ENCODE measurements at regions not wholly inside any gene's neighbourhood (a gene's known extent, or its start where the extent isn't known, plus 50 kb on each side); places are given as distances from the start of the nearest gene placed in this dataset.

DNA sequence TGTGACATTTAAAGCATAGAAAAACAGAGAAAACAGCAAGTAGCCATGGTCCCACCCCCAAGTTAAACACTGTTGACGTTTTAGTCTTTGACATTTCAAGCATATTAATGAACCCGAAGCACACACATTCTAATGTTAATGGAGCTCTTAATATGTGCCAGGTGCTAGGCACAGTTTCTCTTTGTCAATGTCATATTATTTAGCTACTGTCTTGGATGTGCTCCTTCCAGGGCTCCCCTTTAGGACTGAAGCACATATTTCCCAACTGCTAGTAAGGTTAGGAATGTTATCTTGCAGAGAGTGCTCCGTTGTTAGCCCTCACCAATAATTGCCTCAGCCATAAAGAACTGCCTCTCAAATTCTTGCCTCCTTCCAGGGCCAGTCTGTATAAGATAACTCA is 716.6 kb upstream of the TENM4 start:
- DNase-seq (ENCODE audit: low spot score) = no peak

DNA sequence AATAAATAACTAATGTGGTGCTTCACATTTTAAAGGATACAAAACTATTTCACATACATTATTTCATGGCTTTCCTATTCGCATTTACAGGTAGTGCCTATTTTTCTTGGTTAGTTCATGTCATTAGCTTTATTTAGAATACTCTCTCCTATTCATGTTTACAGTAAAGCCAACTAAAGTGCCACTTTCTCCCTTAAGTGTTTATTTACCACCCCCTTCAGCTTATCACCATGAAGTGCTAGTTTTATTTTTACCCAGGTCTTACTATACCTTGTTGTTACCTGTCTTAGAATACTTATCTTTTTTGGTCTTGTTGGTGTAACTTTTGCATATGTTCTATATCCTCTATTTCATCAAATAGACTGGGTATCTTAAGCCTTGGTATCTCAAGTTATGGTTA is 715.2 kb upstream of the TENM4 start:
- DNase-seq (ENCODE audit: low spot score) = no peak

DNA sequence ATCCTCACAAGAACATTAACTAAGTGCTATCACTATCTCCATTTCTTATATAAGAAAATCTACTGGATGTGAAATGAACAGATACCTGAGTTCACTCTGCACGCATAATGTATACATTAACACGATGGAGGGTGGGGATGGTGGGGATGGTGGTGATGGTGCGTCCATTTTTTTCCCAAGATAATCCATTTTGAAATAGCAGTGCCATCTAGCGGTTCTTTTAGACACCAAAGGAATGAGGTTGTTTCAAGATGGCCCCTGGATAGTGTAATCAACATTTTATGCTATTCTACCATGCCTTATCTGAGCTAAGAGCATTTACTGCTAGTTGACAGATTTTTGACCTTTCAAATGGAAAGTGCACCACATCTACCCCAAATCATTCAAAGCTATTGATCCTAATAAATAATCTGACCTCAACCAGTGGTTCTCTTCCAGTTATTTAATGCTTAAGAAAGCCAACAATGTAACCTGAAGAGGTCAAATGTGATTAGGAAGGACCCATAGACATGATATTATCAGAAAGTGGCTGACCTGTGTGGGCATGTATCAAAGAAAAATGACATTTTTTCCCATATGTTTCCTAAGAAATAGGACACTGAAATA is 714.7 kb upstream of the TENM4 start:
- DNase-seq (ENCODE audit: low spot score) = no peak

DNA sequence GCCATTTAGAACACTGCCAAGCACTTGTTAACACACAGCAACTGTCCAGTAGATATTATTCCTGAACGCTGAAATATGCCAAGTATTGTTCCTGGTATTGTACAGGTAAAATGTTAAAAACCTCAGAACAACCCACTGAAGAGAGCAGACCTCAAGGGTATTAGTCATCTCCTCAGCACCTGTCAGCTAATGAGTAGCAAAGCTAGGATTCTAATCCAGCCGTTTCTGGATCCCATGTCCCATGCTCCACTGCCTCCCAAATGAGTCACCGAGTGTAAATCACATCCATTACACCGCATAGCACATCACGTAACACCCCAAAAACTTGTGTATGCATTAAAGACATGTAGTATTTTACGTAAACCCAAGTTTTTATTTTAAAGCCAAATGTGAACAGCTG is 705.4 kb upstream of the TENM4 start:
- DNase-seq (ENCODE audit: low spot score) = no peak

DNA sequence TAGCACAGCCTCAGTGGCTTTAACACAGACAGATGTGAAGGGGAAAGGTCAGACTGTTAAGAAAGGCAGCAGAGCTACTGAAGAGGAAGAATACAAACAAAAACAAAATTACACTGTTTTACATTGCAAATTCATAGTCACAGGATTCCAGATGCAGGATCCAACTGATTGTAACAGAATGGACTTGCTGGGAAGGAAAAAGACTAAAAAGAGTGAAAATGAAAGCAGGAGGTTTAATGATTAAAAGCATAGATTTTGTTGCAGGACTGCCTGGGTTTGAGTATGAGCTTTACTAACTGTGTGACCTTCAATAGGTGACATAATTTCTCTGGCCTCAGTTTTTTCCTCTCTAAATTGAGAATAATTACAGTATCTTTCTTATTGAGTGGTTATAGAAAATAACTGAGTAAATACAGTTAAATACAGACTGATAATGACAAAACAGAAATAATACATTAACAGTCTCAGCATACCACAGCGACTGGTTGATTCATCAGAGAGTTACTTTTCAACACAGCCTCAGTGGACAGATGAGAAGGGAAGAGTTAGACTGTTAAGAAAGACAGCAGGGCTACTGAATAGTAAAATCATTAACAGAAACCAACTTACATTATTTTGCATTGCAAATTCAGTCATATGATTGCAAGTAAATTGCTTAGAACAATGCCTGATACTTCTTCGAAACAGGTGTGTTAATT is 704.2 kb upstream of the TENM4 start:
- DNase-seq (ENCODE audit: low spot score) = no peak

DNA sequence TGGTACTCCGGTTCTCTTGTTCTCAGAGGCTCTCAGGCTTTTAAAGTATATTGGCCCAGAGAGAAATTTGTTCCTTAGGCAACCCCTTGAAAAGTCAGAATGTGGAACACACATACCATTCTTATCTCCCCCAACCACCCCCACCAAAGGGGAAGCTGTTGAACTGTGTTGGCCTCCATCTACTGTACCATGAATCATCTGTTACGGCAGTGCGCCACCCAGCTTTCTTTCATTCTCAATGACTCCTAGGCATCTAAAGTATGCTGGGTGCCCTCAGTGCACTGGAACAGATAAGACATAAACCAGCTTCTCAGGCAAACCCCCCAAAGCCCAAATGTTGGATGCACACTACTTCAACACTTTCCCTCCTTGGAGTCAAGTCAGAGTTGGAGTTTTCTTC is 696.2 kb upstream of the TENM4 start:
- DNase-seq (ENCODE audit: low spot score) = no peak

DNA sequence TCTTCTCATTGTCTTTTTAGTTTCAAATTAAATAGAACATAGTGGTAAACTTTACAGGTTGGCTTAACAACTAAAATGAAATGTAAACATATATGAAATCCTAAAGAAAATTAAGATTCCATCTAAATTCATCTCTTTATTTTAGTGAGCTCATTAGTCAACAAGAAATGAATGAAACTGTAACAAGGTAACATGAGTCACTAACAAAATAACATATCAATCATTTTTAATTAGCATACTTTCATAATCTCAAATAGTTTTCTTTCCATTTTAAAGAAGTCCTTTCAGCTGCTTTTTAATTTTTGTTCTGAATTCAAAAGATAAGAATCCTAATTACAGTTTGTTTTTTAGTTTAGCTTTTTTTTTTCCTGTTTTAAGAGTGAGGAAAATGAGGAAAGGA is 688.6 kb upstream of the TENM4 start:
- DNase-seq (ENCODE audit: low spot score) = no peak

DNA sequence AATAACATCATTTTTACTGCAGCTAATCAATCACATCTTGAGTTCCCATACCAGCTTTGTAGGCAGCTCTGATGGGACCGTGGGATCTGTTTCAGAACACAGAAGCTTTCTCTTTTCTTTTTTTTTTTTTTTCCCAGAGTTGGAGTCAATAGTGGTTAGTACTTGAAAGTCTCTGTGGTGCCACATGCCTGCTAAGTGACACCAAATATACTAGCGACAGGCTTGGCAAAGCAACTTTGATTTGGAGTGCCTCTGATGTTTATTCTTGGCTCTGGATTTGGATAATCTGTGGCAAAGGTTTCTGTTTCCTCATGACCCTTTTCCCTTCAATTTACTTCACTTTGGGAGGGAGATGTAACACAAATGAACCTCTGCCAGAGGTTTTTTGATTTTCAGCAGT is 681.4 kb upstream of the TENM4 start:
- DNase-seq (ENCODE audit: low spot score) = no peak

DNA sequence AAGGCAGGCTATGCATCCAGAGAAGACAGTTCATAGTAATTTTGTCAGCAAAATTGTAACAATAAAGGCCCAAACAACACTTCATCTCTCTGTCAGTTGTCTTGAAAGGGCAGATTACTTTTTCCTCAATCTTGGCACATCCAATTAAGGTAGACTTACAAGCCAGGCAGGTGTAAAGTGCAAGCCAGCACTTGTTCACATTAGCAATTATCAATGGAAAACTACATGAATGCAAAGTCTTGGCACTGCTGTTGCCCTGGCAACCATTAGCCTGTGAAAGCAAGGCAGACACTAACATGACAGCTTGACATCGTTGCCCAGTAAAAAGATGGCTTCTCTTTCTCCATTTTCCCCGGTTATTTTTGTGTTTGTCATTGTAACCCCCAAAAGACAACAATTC is 677.2 kb upstream of the TENM4 start:
- DNase-seq (ENCODE audit: low spot score) = no peak

DNA sequence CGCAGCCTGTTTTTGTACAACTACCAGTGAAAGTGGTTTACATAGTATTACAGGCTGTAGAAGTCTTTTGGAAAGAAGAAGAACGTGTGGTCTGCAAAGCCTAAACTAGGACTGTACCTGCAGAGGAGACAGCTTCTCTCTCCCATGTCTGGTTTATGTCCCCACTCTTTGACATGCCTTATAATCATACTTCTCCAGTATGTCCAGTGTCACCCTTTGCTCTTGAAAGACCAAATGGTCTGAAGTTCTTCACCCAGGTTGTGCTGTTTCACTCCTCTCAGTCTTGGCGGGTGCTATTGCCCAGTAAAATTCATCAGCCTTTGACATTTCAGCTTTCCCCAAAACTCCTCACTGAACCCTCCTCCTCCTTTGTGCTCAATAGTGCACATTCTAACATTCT is 676.0 kb upstream of the TENM4 start:
- DNase-seq (ENCODE audit: low spot score) = no peak

DNA sequence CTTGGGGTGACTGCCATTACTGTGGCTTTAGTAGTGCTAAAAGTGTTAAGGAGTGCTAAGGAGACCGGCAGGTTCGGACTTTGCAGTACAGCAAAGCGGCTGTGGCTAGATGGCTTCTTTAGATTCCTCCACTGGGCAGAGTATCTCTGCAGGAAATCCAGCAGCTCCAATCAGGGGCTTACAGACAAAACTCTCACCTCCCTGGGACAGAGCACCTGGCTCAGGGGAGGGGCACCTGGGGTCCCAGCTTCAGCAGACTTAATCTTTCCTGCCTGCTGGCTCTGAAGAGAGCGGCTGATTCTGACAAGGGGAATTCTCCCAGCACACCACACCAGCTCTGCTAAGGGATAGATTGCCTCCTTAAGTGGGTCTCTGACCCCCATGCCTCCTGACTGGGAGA is 668.8 kb upstream of the TENM4 start:
- DNase-seq (ENCODE audit: low spot score) = no peak

DNA sequence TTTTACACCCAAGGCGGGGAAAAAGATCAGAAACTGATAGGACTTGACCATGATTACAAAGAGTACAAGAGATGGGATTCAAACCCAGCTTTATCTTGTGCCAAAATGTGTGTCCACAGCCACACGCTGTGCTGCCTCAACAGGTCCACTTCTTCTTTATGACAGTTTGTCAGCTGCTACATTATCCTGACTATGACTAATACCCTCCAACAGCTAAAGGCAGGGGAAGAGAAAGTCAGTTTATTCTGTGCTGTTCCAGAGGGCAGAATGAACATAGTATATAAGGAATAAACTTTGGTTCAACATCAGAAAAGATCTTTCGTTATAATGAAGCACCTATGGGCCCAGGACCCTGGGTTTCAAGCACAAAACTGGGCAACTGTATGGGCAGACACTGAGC is 668.2 kb upstream of the TENM4 start:
- no peak for DNase-seq (ENCODE audit: low spot score)

DNA sequence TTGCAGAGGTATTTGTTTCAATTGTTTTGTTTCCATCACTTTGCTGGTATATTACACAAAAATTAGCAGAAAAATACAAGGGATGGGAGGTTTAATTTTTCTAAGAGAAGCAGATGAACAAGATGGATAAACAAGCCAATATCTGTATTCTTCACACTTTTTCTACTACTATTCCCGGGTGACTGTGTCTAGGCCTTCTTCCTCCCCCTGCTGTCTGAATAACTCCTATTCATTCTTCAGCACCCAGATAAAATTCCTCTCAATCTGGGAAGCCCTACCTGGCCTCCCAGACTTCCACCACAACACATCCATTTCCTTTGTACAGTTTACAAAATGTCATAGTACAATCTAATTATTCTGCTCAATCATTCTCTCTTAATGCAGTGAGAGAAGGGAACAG is 666.6 kb upstream of the TENM4 start:
- no peak for DNase-seq (ENCODE audit: low spot score)

DNA sequence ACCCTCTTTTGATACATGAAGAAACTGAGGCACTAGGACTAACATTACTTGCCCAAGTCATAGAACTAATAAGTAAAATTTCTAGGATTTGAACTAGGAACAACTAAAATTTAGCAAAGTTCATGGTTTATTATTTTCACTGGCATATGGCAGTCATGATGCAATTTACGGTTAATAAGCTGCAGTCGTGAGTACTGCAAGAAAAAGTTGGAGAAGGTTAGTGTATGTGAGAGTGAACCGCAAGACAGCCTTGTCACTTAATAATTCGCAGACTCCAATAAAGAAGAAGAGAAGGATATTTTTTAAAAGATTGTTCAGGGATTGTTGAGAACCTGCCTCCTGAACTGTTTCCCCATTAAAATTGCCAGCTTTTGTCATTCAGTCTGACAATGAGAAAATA is 663.4 kb upstream of the TENM4 start:
- no peak for DNase-seq (ENCODE audit: low spot score)

DNA sequence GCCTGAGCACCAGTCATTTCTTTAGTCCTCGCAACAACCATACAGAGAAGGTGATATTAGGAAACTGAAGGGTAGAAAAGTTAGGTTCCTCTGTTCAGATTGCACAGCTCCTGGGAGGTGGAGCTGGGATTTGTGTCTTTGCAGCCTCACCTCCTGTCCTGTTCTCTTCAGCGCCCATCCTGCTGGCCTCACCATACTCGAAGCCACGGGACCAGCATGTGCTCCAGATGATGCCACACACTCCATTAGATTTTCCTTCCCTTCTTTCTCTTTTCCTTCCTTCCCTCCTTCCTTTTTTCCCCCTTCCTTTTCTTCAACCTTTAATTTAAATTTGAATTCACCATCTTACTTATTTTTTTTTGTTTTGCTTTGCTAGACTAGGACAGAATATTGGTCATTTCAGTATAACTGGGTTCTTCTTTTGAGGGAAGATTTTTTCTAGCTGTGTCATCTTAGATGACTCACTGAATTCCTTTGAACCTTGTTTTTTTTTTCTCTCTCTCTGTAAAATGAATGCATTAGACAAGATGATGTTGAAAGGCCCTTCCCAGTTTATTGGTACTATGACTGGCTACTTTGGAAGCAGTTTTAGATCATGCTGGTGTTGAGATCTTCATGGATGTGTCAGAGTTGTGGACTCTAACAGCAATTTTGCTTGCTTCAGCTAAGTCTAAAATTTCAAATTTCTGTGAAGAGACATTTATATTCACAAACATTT is 662.5 kb upstream of the TENM4 start:
- no peak for DNase-seq (ENCODE audit: low spot score)

DNA sequence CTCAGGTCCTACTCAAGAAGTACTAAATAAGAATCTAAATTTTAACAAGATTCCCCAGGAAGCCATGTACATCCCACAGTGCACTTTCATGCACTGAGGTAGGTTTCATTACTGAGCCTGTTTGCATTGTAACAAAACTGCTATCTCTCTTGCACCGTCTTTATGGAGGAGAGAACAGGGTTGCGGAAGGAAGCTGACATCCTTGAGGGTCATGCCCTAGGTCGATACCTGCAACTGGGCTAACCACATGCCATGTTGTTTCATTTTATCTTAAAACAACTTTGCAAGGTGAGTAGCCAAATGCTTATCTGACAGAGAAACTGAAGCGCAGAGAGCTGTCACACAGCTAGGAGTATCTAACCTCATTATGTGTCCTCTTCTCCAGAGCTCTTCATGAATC is 656.3 kb upstream of the TENM4 start:
- no peak for DNase-seq (ENCODE audit: low spot score)

DNA sequence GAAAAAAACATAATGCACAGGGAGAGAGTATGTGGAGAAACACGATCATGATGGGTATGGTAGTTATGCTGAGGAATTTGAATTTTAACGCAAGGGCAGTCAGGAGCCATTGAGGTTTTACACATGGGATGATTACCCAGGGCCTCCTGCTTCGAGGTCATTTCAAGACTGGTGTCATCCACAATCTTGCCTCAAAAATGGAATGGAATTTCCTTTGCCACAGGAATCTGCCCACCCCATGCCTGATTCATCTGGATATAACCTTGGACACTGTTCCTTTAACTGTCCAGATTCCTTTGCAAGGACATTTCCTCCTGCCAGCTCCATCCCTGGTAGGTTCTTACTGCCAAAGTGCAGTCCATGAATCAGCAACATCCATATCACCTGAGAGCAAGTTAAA is 655.9 kb upstream of the TENM4 start:
- DNase-seq (ENCODE audit: low spot score) = no peak

DNA sequence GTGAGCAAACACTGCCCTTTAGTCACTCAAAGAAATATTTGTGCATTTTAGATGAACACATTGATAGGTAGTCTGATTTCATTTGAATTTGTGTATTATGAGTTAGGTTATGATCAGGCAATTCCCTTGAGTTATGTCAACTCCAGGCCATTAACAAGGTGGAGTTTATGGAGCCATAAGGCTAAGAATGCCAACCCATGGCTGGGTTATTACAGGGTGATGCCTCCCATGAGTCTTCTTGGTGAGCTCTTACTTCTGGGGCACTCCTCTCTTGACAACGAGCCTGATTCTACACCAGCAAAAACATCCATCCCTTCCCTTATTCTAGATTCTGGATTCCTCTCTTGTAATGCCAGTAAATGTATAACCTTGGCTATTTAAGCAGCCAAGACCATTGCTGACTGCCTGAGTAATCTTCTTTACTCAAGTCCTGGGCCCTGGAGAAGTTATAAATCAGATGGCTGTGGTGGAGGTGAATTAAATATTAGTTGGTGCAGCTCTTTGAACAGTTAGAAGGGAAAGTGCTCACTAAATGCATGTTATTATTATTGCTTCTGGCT is 645.7 kb upstream of the TENM4 start:
- no peak for DNase-seq (ENCODE audit: low spot score)

DNA sequence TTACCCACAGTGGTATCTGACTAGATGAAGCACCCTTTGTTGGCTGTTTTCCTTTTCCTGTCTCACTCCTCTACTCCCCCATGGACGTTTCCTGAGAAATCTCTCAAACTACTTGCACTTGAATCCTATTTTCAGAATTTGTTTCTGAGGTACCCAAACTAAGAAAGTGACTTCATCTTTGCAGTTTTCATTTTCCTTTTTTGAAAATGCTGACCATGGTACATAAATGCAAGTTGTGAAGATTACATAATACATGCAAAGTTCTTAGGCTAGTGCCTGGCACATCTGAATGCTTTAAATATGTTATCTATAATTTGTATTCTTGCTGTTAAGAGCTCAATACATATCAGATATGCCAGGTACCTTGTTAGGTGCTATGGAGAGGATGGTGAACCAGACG is 644.7 kb upstream of the TENM4 start:
- DNase-seq (ENCODE audit: low spot score) = no peak

DNA sequence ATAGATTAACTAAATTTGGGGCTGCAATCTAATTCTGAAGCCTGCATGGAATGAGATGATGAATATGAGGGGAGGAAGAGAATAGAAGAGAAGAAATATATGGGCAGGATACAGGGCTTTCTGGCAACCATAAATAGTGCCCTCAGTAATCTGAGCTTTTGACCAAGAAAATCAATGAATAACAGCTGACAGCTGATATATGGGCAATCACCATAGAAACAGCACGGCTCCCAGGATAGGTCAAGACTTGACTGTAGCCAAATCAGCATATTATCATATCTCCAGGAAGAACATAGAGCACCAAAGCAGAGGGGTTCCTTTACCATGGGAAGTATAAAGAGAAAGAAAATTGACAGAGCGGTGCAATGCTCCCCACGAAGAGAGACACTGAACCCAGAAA is 643.8 kb upstream of the TENM4 start:
- DNase-seq (ENCODE audit: low spot score) = no peak

DNA sequence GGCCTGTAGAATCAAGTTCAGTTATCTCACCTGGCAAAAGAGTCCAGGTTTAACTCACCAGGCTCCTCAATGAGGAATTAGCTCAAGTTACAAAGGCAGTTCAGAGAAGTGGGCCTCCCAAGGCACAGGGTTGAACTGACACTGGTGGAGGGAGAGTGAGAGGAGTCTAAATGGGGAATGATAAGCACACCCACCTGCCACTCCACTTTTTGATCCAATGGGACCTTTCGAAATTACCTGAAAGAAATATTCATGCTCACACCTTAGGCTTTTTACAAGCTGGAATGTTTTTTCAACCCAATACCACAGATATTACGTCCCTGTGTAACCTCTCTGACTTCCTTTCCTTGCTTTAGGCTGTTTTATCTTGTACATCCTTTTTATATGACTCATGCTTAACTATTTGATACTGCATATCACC is 642.7 kb upstream of the TENM4 start:
- DNase-seq (ENCODE audit: low spot score) = no peak

DNA sequence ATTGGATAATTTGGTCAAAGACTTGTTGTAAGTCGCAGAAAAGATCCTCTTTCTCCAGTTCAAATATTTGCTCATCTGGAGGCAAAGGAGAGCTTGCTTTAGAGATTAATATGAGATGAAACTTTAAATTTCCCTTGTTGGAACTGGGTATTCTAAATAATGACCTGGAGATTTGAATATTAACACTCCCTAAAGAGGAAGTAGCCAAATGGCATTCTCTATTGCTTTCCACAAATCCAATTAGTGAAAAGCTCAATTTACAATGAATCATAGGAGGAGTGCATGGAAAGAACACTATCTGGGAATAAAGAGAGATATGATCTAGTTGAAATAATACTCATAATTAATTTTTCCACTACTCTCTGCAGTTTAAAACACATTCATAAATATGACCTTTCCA is 641.6 kb upstream of the TENM4 start:
- no peak for DNase-seq (ENCODE audit: low spot score)

DNA sequence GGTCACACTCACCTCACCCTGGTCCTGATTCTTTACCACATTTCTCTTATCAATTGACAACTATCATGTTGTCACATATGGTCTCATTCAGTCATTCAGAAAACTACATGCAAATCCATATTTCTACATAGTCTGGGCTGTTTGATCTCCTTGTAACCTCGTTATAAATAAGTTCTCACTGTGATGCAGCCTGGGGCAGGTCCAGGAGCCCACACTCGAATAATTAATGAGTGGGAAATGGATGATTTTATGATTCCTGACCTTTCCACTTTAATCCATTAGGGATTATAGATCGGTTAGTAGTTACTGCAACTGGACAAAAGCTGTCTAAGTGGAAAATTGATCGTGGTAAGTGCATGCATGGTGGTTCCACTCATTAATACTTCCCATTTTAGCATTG is 636.3 kb upstream of the TENM4 start:
- DNase-seq (ENCODE audit: low spot score) = no peak

Measured in germinal center (tissue), 1 donor.